Mucosa of descending colon (tissue), 3 donors: ENCODE measurements at regions not wholly inside any gene's neighbourhood (a gene's known extent, or its start where the extent isn't known, plus 50 kb on each side); places are given as distances from the start of the nearest gene placed in this dataset.

Experiments
- ATAC-seq: fragments of 200-7000 bp; cut with Tn5 transposase; one replicate; pipeline ENCODE4 v1.9.1; 2020; ENCODE audit warnings: mild to moderate bottlenecking, moderate library complexity
- DNase-seq, 3 donors: peaks; one replicate each; pipeline ENCODE4 v3.0.0-alpha.2; 2020
- H3K36me3 ChIP-seq: fragments of 200-600 bp; one replicate; pipeline ENCODE4 v1.8.0; 2021; ENCODE audit warnings: low read depth, mild to moderate bottlenecking
- H3K4me1 ChIP-seq: fragments of 200-600 bp; one replicate; pipeline ENCODE4 v1.8.0; 2021; ENCODE audit warnings: low read depth, mild to moderate bottlenecking
- H3K4me3 ChIP-seq: fragments of 200-600 bp; one replicate; pipeline ENCODE4 v1.8.0; 2021; ENCODE audit warnings: mild to moderate bottlenecking
- H3K9me3 ChIP-seq: fragments of 200-600 bp; one replicate; pipeline ENCODE4 v1.8.0; 2021; ENCODE audit warnings: mild to moderate bottlenecking
- intact Hi-C, 2 donors: fragments of 100-400 bp; cut with DNase I in 1 of 2; cut with micrococcal nuclease in 1 of 2; formaldehyde crosslinking; loops; one replicate each; pipeline versions ENCODE4 v1.11.0 to v1.11.1; 2022; cut with DNase I, micrococcal nuclease
- TF ChIP-seq, protein P1 (sequence below): fragments of 200-600 bp; IDR thresholded peaks from one replicate; pipeline ENCODE4 v1.8.0; 2022; ENCODE audit warnings: antibody characterized with exemption, mild to moderate bottlenecking
- donor health status: DM: no; HTN: no; CAD: no; lungs with moderate emphysema.
- donor health status: DM: no; HTN: no; CAD: no.
- donor health status: DM: no; HTN: yes; CAD: no.

DNA sequence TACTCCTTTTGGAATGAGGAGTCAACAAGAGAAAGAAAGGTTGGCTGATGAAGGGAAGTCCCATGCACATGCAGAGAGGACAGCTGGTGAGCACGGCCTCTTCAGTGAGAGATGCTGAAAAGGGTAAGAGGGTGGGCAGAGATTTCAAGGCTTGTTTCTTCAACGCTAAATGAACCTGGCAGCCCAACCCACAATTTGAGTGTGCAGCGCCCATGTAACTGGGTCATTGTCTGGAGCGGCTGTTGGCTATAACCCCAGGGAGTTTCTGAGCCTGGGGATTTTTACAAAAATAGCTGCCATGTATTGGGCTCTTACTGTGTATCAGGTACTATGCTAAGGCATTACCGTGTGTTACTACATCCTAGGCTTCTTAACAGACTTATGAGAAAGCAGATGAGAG is 594.1 kb downstream of the ETS1 start:
- DNase-seq (no peak), ATAC-seq (no peak)
- H3K4me1 ChIP-seq = no peaks in the 10 kb centered on the region
- H3K9me3 ChIP-seq = no peaks in the 10 kb centered on the region
- TF ChIP-seq, protein P1, sequence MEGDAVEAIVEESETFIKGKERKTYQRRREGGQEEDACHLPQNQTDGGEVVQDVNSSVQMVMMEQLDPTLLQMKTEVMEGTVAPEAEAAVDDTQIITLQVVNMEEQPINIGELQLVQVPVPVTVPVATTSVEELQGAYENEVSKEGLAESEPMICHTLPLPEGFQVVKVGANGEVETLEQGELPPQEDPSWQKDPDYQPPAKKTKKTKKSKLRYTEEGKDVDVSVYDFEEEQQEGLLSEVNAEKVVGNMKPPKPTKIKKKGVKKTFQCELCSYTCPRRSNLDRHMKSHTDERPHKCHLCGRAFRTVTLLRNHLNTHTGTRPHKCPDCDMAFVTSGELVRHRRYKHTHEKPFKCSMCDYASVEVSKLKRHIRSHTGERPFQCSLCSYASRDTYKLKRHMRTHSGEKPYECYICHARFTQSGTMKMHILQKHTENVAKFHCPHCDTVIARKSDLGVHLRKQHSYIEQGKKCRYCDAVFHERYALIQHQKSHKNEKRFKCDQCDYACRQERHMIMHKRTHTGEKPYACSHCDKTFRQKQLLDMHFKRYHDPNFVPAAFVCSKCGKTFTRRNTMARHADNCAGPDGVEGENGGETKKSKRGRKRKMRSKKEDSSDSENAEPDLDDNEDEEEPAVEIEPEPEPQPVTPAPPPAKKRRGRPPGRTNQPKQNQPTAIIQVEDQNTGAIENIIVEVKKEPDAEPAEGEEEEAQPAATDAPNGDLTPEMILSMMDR = no peak
- H3K36me3 ChIP-seq = no peaks in the 10 kb centered on the region
- no peak overlapping the region for H3K4me3 ChIP-seq
- intact Hi-C loops = no loop called here

DNA sequence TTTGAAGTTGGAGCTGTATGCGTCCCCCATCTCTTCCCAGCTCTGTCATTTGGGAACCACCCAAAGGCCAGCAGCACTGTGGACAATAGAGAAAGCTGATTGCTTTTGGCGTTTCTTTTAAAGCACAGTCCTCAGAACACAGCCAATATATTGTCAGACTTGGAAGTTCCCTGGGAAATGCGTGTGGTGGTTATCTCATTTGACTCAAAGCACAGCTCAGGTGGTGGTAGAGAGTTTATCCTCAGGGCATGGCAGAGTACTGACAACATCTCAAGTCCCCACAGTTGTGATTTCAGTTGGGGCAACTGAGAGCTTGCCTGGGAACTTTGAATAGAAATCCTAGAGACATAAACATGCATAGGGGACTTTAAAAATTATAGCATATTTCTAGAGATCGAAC is 601.3 kb downstream of the ETS1 start:
- no peaks in the 10 kb centered on the region for H3K4me1 ChIP-seq
- intact Hi-C loops = no loop called here
- DNase-seq (no peak), ATAC-seq (no peak)
- TF ChIP-seq, protein P1 = no peak
- no peak overlapping the region for H3K4me3 ChIP-seq
- no peaks in the 10 kb centered on the region for H3K9me3 ChIP-seq
- no peaks in the 10 kb centered on the region for H3K36me3 ChIP-seq

DNA sequence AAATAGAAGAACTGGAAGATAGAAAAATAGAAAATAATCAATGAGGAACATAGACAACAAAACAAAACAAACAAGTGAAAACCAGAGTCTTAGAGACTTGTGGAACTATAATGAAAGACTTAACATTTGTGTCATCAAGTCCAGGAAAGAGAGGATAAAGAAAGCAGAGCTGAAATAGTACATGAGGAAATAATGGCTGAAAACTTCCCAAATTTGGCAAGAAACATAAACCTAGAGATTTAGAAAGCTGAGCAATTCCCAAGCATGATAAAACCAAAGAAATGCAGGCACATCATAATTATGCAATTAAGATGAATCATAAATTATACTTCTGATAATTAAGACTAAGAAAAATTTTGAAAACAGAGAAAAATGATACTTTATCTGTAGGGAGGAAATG is 614.5 kb downstream of the ETS1 start:
- no peak for DNase-seq

DNA sequence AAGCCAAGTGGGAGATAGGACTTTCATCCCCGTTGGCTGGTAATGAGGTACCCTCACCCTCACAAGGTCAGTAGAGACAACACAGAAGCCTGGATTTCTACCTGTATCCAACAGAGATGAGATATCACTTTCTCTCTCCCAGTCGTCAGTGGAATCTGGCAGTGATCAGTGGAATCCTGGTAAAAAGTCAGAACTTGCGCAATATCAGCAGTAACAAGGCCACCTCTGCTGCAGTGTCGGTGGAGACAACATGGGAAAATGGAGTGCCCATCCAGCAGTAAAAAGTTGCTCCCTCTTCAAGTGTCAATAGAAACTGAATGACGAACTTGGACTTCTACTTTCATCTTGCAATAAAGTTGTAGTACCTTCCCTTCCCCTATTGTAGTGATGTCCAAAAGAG is 615.9 kb downstream of the ETS1 start:
- TF ChIP-seq, protein P1 = no peak
- Histone ChIP-seq H3K9me3 (no peaks in the 10 kb centered on the region), H3K36me3 (no peaks in the 10 kb centered on the region), H3K4me1 (no peaks in the 10 kb centered on the region), H3K4me3 (no peak overlapping the region)
- intact Hi-C loops = no loop called here
- ATAC-seq = no peak
- no peak for DNase-seq

More for the DNA sequence above, 614.5 kb downstream of the ETS1 start:
- Histone ChIP-seq H3K4me1 (no peaks in the 10 kb centered on the region), H3K4me3 (no peak overlapping the region), H3K9me3 (peaks cover 2% of the 10 kb centered on the region), H3K36me3 (no peaks in the 10 kb centered on the region)
- no peak for ATAC-seq
- intact Hi-C loops = no loop called here
- TF ChIP-seq, protein P1 = no peak

DNA sequence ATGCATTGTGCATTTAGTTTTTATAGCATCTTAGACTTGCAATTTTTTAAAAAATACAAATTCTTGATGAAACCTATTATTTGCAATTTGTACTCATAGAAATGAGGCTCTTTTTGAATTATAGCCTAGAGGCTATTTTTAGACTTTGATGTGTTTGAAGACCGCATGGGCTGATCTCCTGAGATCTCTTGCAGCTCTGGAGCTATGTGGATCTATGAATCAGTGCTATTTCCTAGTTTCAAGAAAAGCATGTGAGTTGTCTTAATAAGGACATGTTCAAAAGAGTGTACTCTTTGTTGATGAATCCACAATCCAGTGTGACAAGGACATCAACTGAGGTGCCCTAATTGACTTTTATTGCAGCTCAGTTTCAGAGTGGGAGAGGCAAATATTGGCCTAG is 620.5 kb downstream of the ETS1 start:
- Histone ChIP-seq H3K4me3 (no peak overlapping the region), H3K9me3 (no peaks in the 10 kb centered on the region), H3K4me1 (no peaks in the 10 kb centered on the region), H3K36me3 (no peaks in the 10 kb centered on the region)
- TF ChIP-seq, protein P1 = no peak
- ATAC-seq = no peak
- intact Hi-C loops = no loop called here
- DNase-seq = no peak
